CD14-positive monocyte (primary cell): ENCODE measurements at regions not wholly inside any gene's neighbourhood (a gene's known extent, or its start where the extent isn't known, plus 50 kb on each side); places are given as distances from the start of the nearest gene placed in this dataset.

ENCODE experiments used
- DNase-seq, 3 donors: peaks; one replicate each; pipeline ENCODE4 v3.0.0-alpha.2; 2011 to 2022
- H2AFZ ChIP-seq: 2 replicates; pipeline ENCODE4 v1.6.0; 2012; ENCODE audit warnings: mild to moderate bottlenecking, low read depth, low read length, inconsistent platforms; ENCODE audit not compliant: insufficient read depth, poor library complexity, severe bottlenecking
- H3K27ac ChIP-seq, 2 donors: 1 replicate in 1 of 2; 2 replicates in 1 of 2; pipeline ENCODE4 v1.5.1; 2012 to 2013; ENCODE audit warnings: low read length in 2 of 2, control low read depth in 1 of 2, inconsistent platforms in 1 of 2, low read depth in 1 of 2, mild to moderate bottlenecking in 1 of 2
- H3K27me3 ChIP-seq, 2 donors: one replicate each; pipeline versions ENCODE4 v1.6.0 to v1.6.1; 2011 to 2013; ENCODE audit warnings: low read length in 2 of 2; ENCODE audit not compliant: control insufficient read depth in 2 of 2, insufficient read depth in 2 of 2
- H3K36me3 ChIP-seq, 2 donors: replicated peaks in 1 of 2; 1 replicate in 1 of 2; 2 replicates in 1 of 2; pipeline versions ENCODE4 v1.5.1 to v1.6.1; 2012 to 2013; ENCODE audit warnings: low read length in 2 of 2, control low read depth in 1 of 2, inconsistent platforms in 1 of 2, mild to moderate bottlenecking in 1 of 2; ENCODE audit not compliant: insufficient read depth in 2 of 2, control insufficient read depth in 1 of 2
- H3K4me1 ChIP-seq, 2 donors: 1 replicate in 1 of 2; 2 replicates in 1 of 2; pipeline versions ENCODE4 v1.5.1 to v1.6.1; 2012 to 2013; ENCODE audit warnings: low read length in 2 of 2, control low read depth in 1 of 2, inconsistent platforms in 1 of 2, mild to moderate bottlenecking in 1 of 2, moderate library complexity in 1 of 2; ENCODE audit not compliant: insufficient read depth in 2 of 2, control insufficient read depth in 1 of 2
- H3K4me2 ChIP-seq: replicated peaks from 2 replicates; pipeline ENCODE3; 2012; ENCODE audit warnings: low read length, moderate library complexity, mild to moderate bottlenecking; ENCODE audit not compliant: poor library complexity, severe bottlenecking; ENCODE audit errors: extremely low read depth
- H3K4me3 ChIP-seq, 3 experiments: fragments of 200-600 bp in 1 of 3; sonication (generic) in 1 of 3; replicated peaks in 1 of 3; 1 replicate in 2 of 3; 2 replicates in 1 of 3; pipeline ENCODE4 v1.5.1; 2011 to 2013; ENCODE audit warnings: low read length in 3 of 3, mild to moderate bottlenecking in 3 of 3, control low read depth in 2 of 3, low read depth in 2 of 3, inconsistent platforms in 1 of 3, moderate library complexity in 1 of 3
- H3K79me2 ChIP-seq: 2 replicates; pipeline ENCODE4 v1.6.0; 2012; ENCODE audit warnings: mild to moderate bottlenecking, control low read depth, inconsistent platforms, low read length, moderate library complexity; ENCODE audit not compliant: insufficient read depth
- H3K9ac ChIP-seq: 2 replicates; pipeline ENCODE4 v1.6.0; 2017; ENCODE audit warnings: low read length, mild to moderate bottlenecking; ENCODE audit not compliant: insufficient read depth, poor library complexity, severe bottlenecking
- H3K9me3 ChIP-seq, 2 donors: replicated peaks in 1 of 2; 1 replicate in 1 of 2; 2 replicates in 1 of 2; pipeline versions ENCODE4 v1.5.1 to v1.6.1; 2012 to 2013; ENCODE audit warnings: low read length in 2 of 2, control low read depth in 1 of 2; ENCODE audit not compliant: control insufficient read depth in 1 of 2, insufficient read depth in 1 of 2
- H4K20me1 ChIP-seq: 2 replicates; pipeline ENCODE4 v1.6.0; 2012; ENCODE audit warnings: mild to moderate bottlenecking, low read length, control low read depth, moderate library complexity; ENCODE audit not compliant: insufficient read depth
- H3K27ac Mint-ChIP-seq, 7 donors: one replicate each; pipeline ENCODE4 v1.8.0; 2020; ENCODE audit warnings: mild to moderate bottlenecking in 7 of 7, mixed read lengths in 7 of 7, moderate library complexity in 6 of 7, inconsistent platforms in 2 of 7
- H3K27me3 Mint-ChIP-seq, 3 donors: one replicate each; pipeline ENCODE4 v1.8.0; 2021 to 2022; ENCODE audit warnings: low read depth in 3 of 3, mild to moderate bottlenecking in 3 of 3, mixed read lengths in 3 of 3, moderate library complexity in 3 of 3, inconsistent platforms in 1 of 3
- H3K36me3 Mint-ChIP-seq, 2 donors: one replicate each; pipeline ENCODE4 v1.8.0; 2020; ENCODE audit warnings: mixed read lengths in 2 of 2, inconsistent platforms in 1 of 2, mild to moderate bottlenecking in 1 of 2
- H3K4me1 Mint-ChIP-seq: one replicate; pipeline ENCODE4 v1.8.0; 2020; ENCODE audit warnings: mild to moderate bottlenecking, mixed read lengths
- H3K4me3 Mint-ChIP-seq, 2 donors: one replicate each; pipeline ENCODE4 v1.8.0; 2020; ENCODE audit warnings: mild to moderate bottlenecking in 2 of 2, mixed read lengths in 2 of 2, moderate library complexity in 1 of 2
- H3K9me3 Mint-ChIP-seq, 7 donors: one replicate each; pipeline ENCODE4 v1.8.0; 2020 to 2022; ENCODE audit warnings: mixed read lengths in 7 of 7, mild to moderate bottlenecking in 6 of 7, moderate library complexity in 6 of 7, inconsistent platforms in 2 of 7
- WGBS: methylation state at CpG from one replicate; pipeline ENCODE4 v1.1.5; 2013; ENCODE audit warnings: missing lambda C conversion rate; ENCODE audit not compliant: insufficient coverage; 5-methylcytosine and 5-hydroxymethylcytosine counted together
- intact Hi-C, 2 donors: fragments of 100-400 bp; cut with micrococcal nuclease; formaldehyde crosslinking; loops; one replicate each; pipeline versions ENCODE4 v1.15.0 to v1.15.1; 2023
- TF ChIP-seq, protein P1 (sequence below): fragments of 200-600 bp; IDR thresholded peaks from one replicate; pipeline ENCODE4 v1.8.0; 2022; ENCODE audit warnings: antibody characterized with exemption, mild to moderate bottlenecking

DNA sequence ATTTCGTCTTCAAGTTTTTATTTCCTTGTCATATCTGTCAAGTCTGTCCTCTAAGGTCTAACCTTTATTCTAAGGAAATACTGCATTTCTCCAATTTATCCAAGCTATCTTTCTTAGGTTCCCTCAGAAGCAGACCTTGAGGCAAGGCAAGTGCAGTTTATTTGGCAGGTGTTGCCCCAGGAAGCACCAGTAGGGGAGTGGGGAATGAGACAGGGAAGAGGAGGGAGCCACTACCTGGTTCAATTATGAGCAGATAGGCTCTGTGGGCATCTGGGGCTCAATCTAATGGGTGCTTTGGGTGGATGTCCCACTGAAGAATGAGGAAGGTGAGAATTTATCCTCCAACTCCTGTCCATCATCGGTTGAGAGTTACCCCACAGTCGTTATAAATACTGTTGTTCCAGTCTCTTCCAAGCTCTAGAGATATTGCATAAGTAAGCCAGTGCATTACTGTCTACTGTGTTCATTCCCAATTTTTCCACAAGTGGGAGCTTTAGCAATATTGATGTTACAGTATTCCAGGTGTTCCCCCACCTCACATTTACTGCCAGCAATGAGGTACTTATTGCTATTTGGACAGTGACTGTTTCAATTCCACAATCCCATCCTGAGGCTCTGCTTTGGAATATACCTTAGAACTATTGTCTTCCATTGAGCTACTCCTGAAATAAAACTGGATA is 154.9 kb upstream of the CEP126 start:
- H3K4me3 Mint-ChIP-seq, result no peak overlapping the region
- Histone ChIP-seq H3K9ac (no peak overlapping the region), H2AFZ (no peak overlapping the region), H3K36me3 (no peaks in the 10 kb centered on the region), H3K4me3 (no peak overlapping the region), H3K4me2 (no peak overlapping the region), H4K20me1 (no peaks in the 10 kb centered on the region), H3K9me3 (peaks cover 4 to 5% of the 10 kb centered on the region in 2 donors), H3K79me2 (no peaks in the 10 kb centered on the region), H3K27ac (no peak overlapping the region), H3K4me1 (no peaks in the 10 kb centered on the region), H3K27me3 (no peaks in the 10 kb centered on the region)
- H3K27me3 Mint-ChIP-seq, result peaks cover 0 to 1% (median 0%) of the 10 kb centered on the region in 3 donors
- no peaks in the 10 kb centered on the region for H3K4me1 Mint-ChIP-seq
- WGBS, result no CpG with 5 or more reads among the region's 3 CpGs
- TF ChIP-seq, protein P1, sequence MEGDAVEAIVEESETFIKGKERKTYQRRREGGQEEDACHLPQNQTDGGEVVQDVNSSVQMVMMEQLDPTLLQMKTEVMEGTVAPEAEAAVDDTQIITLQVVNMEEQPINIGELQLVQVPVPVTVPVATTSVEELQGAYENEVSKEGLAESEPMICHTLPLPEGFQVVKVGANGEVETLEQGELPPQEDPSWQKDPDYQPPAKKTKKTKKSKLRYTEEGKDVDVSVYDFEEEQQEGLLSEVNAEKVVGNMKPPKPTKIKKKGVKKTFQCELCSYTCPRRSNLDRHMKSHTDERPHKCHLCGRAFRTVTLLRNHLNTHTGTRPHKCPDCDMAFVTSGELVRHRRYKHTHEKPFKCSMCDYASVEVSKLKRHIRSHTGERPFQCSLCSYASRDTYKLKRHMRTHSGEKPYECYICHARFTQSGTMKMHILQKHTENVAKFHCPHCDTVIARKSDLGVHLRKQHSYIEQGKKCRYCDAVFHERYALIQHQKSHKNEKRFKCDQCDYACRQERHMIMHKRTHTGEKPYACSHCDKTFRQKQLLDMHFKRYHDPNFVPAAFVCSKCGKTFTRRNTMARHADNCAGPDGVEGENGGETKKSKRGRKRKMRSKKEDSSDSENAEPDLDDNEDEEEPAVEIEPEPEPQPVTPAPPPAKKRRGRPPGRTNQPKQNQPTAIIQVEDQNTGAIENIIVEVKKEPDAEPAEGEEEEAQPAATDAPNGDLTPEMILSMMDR, result no peak
- no peaks in the 10 kb centered on the region for H3K36me3 Mint-ChIP-seq
- no peak for DNase-seq
- no peak overlapping the region for H3K27ac Mint-ChIP-seq
- intact Hi-C loops, result no loop called here
- H3K9me3 Mint-ChIP-seq, result peaks cover 0 to 12% (median 2%) of the 10 kb centered on the region in 7 donors

GRCh38 chr11:101757741-101758140 is 157.1 kb upstream of the CEP126 start:
- no peaks in the 10 kb centered on the region for H3K36me3 ChIP-seq

More at GRCh38 chr11:101757741-101758140, 157.1 kb upstream of the CEP126 start:
- H2AFZ ChIP-seq, result no peak overlapping the region
- no peak overlapping the region for H3K4me2 ChIP-seq
- H3K27ac ChIP-seq, result no peak overlapping the region
- no peaks in the 10 kb centered on the region for H3K36me3 Mint-ChIP-seq
- H3K9me3 Mint-ChIP-seq, result peaks cover 0 to 12% (median 4%) of the 10 kb centered on the region in 7 donors
- no peak for DNase-seq
- H3K27ac Mint-ChIP-seq, result no peak overlapping the region
- no CpG with 5 or more reads among the region's 1 CpG for WGBS
- TF ChIP-seq, protein P1, result no peak
- no peaks in the 10 kb centered on the region for H3K4me1 ChIP-seq
- H3K9me3 ChIP-seq, result peaks cover 4 to 5% of the 10 kb centered on the region in 2 donors
- H3K27me3 Mint-ChIP-seq, result peaks cover 0 to 1% (median 0%) of the 10 kb centered on the region in 3 donors
- no peaks in the 10 kb centered on the region for H4K20me1 ChIP-seq
- intact Hi-C loops, result no loop called here
- no peaks in the 10 kb centered on the region for H3K79me2 ChIP-seq
- no peaks in the 10 kb centered on the region for H3K27me3 ChIP-seq
- H3K9ac ChIP-seq, result no peak overlapping the region
- H3K4me3 ChIP-seq, result no peak overlapping the region
- no peaks in the 10 kb centered on the region for H3K4me1 Mint-ChIP-seq
- no peak overlapping the region for H3K4me3 Mint-ChIP-seq
